HTR-8/SVneo (cell line): ENCODE measurements at regions not wholly inside any gene's neighbourhood (a gene's known extent, or its start where the extent isn't known, plus 50 kb on each side); places are given as distances from the start of the nearest gene placed in this dataset.
"Not testable (repeated sequence)": the region's sequence is repeated elsewhere in the genome, so short reads cannot be mapped to it uniquely, and the experiment has no call there.

Experiments used
- DNase-seq: peaks from one replicate; pipeline ENCODE4 v3.0.0; 2011; ENCODE audit warnings: low spot score, mixed read lengths; ENCODE audit not compliant: insufficient read length
- FAIRE-seq: peaks from 2 replicates; lab custom pipeline; 2011; peaks lifted over from hg19 to GRCh38; lab: Jason Lieb, UNC

DNA sequence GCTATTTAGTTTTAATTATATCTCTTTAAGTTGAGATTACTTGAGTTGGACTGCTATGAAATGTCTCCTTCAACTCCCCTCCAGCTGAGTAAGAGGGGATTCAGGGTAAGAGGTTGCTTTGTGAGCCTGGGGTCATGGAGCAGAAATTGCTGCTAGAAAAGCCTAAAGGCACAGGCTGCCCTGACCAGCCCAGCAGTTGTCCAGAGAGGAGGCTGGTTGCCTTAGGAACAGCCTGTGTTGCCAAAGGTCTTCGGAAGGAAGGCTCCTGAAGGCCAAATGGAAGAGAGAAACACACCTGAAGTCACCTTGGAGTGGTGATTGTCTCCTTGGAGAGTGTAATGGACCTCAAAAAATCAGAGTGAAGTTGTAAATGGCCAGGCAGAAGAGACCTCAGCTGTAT, 235.5 kb upstream of the PDE3A start:
- DNase-seq = no peak
- FAIRE-seq = no peak

DNA sequence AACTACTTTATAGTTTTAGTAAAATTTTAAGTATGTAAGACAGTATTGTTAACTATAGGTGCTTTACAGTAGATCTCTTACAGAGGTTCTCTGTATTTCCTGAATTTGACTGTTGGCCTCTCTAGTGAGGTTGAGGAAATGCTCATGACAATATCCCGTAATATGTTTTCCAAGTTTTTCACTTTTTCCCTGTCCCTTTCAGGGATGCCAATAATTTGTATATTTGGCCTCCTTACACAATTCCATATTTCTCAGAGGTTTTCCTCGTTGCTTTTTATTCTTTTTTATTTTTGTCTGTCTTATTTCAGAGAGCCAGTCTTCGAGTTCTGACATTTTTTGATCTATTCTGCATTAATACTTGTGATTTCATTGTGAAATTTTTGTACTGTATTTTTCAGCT, 233.7 kb upstream of the PDE3A start:
- DNase-seq (no peak), FAIRE-seq (no peak)

DNA sequence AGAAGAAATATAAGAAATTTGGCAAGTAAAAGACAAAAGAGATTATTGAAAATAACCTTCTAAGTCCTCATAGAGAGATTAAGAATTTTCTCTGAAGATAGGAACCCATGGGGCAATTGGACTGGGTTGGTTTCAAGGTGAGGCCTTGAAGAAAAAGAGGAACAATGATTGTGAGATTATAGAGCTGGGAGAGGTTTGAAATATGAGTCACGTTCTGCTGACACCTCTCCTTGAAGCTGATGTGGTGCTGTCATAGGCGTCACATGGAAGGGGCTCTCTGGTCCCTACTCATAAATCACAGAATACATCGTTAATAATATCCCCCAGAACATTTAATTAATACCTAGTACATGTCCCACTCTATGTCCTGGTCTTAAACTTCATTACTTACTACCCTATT, 227.6 kb upstream of the PDE3A start:
- FAIRE-seq = no peak

DNA sequence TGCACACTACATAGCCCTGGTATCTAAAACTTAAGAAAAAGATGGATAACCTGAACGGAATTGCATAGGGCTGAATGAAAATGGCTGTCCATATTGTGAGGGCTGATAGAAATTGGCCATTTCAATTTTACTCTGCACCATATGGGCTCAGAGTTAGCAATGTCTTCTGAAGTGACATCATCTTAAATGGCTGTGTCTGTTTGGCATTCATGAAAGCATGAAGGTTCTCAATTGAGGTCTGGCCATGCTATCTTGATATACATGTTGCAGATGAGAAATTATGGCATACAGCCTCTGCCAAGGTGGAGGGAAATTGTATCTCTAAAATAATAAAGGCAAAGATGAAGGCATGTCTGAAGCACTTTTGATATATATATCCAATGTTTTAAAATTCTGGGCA, 226.0 kb upstream of the PDE3A start:
- DNase-seq (no peak), FAIRE-seq (no peak)

More for the DNA sequence above, 227.6 kb upstream of the PDE3A start:
- DNase-seq = no peak

DNA sequence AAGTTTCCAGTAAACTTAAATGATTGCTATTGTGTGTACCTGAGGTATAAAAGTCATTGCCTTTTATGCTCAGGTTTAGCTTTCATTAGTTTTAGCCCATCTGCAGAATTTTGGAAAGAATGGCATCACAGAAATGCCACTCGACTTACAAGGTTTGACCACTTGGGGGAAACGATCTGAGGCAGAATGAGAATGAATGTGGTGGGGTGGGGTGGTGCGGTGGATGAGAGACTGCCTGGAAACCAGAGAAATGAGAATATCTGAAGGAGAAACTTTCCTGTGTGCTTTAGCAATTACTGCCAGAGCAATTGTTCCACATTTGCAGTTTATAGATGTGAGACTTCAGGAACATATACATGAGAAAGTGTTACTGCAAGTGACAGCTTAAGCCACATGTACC, 225.4 kb upstream of the PDE3A start:
- FAIRE-seq = no peak
- DNase-seq = no peak

DNA sequence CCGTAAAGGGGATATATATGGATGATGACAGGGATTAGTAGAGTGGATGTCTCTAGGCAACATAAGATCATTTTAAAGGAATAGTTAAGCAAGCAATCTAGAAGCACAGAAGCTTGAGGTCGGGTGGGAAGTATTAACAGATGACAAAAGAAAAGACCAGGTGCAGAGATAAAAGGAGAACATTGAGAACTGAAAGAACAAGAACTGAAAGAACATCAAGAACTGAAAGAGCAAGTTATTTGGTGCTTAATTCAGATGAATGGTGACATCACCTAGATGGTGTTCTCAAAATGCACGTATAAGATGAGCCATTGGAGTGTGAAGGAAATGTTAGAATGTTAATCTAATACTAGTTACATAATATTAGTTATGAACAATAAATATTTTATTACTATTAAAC, 224.0 kb upstream of the PDE3A start:
- no peak for FAIRE-seq
- DNase-seq = no peak

DNA sequence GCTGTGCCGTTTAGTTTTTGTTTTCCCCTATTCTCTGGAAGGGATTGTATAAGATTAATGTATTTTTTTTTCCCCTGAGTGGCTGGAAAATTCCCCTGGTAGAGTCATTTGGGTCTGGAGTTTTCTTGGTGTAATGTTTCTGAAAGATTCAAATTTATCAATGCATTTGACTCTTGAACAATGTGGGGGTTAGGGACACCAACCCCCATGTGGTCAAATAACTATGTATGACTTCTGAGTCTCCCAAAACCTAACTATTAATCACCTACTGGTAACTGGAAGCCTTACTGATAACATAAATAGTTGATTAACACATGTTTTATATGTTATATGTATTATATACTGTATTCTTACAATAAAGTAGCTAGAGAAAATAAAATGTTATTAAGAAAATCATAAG, 220.1 kb upstream of the PDE3A start:
- FAIRE-seq (no peak), DNase-seq (no peak)

DNA sequence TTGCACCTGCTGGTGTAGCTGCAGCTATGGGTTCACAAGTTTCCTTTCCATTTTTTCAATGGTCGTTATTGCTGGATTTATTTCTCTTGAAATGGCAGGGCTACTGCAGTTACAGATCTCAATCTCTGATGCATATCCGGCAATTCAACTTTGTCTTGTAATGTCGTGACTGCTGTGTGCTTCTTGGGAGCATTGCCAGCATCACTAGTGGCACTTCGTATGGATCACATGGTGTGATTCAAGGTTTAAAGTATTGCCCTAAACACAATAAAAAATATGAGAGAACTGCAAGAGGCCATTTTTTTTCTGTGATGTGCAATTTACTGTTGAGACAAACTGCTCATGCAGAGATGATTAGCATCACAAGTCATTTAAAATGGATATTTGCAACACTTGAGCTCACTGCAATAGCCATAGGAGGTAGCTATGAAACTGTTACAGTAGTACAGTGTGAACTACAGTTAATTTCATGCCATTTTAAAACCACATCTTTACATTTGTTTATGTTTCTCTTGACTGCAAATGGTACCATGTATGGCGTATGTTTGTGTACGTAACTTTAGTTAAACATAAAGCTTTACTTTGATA, 217.4 kb upstream of the PDE3A start:
- DNase-seq (no peak), FAIRE-seq (no peak)

DNA sequence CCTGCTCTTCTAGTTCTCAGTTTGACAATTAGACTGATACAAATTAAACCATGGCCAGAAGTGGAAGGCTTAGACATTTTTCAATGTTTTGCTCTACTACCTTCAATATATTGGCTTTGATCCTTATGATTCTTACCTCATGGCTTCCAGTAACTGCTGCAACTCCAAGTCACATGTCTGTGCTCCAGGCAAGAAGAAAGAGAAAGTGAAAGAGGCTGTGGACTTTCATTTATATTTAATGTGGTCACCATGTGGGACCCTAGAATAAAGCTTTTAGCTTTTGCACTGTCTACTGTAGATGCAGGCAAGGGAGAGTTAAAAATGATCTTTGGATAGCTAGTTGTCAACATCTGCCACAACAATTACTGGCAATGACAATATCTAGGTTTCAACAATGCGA, 214.3 kb upstream of the PDE3A start:
- DNase-seq (no peak), FAIRE-seq (no peak)

DNA sequence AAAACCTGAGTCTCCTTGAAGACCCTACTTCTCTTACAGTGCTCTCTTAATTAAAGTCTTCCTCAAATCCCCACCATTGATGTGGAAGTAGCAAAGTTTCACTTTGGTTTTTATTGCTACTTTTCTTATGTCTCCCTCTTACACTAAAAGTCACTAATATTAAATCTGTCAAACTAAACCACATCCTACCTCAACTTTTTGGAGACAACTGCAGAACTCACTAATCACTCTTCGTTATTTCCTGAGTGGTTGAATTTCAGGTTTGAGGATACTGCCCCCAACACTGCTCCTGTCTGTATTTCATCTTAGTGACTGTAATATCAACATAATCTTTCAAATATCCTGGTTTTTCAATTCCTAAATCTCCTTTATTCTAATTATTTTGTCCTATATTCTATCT, 213.0 kb upstream of the PDE3A start:
- FAIRE-seq (no peak), DNase-seq (no peak)

DNA sequence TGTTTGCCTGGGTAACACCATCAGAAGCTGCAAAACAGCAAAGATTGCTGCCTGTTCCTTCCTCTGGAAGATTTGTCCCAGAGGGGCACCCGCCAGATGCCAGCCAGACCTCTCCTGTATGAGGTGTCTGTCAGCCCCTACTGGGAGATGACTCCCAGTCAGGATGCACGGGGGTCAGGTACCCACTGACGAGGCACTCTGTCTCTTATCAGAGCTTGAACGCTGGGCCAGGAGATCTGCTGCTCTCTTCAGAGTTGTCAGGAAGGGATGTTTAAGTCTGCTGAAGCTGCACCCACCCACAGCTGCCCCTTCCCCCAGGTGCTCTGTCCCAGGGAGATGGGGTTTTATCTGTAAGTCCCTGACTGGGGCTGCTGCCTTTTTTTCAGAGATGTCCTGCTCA, 207.4 kb upstream of the PDE3A start:
- not testable (repeated sequence) for DNase-seq, FAIRE-seq

DNA sequence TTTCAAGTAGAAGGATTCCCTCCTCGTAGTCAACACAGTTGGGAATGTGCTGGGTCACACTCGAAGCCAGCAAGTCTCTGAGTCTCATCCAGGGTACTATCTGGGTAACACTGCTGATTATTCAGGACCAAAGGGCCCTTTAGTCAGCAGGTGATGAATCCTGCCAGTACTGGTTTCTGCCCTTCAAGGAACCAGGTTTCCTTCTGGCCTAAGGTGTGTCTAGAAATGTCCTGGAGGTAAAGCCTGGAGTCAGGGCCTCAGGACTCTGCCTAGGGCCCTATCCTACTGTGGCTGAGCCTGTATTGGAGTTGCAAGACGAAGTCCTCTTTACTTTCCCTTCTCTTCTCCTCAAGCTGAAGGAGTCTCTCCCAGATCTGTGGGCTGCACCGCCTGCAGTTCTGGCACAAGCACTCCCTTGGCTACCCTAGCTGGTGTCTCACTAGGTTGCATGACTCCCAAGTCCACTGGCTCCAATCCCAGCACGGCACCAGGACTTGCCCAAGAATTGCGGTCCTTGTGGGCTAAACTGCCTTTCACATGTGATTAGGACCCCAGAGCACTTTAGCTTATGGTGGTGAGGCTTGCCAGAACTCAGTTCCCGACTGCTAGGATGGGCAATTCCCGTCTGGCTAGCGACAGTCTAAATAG, 193.7 kb upstream of the PDE3A start:
- DNase-seq = no peak
- no peak for FAIRE-seq

DNA sequence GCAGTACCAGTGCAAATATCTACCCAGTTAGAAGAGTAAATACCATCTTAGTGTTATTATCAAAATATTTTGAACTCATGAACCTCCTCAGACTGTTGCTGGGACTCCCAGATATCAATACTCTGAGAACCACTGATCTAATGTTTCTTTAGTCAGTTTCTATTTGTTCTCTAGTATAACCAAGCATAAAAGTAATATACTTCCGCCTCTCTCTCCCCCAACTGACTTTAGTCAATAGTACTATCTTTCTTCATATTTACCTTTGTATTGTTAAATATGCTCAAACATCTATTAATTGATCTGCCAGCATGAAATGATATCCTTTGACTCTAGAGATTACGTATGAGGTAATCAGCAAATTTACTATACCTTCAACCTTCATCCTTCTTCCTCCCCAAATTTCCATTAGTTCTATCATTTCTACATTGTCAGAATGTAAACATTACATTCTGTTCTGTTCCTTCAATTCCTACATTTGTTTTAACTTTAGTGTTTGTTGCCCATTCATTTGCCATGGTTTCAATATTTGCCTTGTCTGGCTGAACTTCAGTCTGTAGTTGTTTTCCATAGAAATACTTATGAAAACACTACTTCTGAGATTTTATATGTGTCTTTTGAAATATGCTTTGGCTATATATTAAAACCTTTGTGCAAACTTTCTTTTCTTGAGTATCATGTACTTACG, 192.5 kb upstream of the PDE3A start:
- FAIRE-seq (no peak), DNase-seq (no peak)

DNA sequence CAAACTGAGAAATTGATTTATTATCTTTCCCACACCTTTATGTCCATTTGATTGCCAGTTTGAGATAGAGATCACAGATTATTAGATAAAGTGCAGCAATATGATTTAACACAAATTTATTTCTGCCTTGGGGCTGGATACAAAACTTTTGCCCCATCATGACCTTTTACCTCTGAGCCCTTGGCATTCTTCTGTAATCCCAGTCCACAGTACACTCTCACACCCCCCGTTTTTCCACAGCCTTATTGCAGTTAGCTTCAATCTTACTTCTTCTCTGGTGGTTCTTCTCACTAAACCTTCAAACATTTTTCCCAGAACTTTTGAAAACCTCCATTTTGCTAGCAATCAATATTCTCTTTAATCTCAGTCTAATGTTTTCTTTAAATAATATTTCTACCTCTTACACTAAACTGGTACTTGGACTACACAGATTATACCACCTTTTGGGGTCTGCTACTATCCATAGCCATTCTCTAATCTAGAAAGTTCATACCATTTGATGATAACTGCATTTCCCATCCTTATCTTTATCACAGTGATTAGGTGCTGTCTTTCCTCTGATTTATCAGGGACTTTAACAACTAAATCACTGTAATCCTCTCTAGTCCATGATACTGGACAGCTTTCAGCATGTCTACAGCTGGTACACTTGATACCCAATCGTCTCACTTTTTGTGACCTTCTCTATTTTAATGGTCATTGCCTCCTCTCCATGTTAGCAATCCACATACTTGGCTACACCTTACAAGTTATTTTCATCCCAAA, 186.7 kb upstream of the PDE3A start:
- DNase-seq = no peak

DNA sequence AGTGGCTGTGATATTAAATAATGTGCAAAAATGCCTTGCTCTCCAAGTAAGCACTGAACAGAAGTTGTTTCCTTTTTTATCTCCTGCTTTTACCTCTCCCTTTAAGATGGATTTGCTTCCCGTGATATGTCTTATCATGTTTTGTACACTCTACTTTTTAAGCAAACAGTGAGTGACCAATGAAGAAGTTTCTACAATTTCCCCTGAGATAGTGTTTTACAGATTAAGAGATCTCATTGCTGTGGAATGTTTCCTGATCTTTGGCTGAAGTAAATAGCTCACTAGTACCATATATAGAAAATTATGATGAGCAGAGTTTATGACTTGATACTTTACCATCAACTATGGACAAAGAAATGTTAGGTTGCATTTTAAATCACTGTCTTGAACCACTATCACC, 184.8 kb upstream of the PDE3A start:
- FAIRE-seq = no peak
- no peak for DNase-seq

More for the DNA sequence above, 186.7 kb upstream of the PDE3A start:
- no peak for FAIRE-seq

DNA sequence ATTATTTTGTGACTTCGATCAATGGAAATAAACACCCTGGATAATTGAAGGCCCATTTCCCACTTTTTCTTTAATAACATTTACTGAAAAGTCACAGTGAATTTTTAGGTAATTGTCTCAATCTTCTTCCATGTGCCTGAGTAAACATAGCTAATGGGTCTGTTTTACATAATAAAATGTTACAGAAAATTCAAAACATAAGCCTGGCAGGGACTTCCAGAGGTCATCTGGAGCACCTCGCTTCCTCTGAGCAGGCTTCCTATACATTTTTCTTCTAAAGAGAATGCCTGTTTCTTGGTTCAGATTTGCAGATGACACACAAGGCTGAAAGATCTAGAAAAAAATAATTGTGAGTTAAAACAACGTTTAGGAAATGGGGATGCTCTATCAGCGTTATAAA, 183.8 kb upstream of the PDE3A start:
- DNase-seq (no peak), FAIRE-seq (no peak)

DNA sequence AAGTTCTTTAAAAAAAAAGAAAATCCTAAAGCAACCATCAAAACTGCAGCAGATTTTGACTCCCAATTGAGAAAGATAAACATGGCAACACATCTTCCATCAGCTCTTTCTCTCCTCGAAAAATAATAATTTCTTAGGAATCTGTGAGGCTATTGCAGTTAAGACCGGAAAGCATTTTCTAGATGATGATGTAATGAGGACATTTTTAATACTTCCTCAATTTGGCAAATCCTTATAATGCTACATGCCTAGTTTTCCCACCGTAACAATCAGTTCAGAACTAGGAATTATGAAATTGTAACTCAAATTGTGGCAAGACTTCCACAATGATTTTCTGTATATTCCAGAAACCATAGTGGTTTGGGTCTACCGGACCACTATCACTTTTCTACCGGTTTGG, 180.9 kb upstream of the PDE3A start:
- DNase-seq (no peak), FAIRE-seq (no peak)

DNA sequence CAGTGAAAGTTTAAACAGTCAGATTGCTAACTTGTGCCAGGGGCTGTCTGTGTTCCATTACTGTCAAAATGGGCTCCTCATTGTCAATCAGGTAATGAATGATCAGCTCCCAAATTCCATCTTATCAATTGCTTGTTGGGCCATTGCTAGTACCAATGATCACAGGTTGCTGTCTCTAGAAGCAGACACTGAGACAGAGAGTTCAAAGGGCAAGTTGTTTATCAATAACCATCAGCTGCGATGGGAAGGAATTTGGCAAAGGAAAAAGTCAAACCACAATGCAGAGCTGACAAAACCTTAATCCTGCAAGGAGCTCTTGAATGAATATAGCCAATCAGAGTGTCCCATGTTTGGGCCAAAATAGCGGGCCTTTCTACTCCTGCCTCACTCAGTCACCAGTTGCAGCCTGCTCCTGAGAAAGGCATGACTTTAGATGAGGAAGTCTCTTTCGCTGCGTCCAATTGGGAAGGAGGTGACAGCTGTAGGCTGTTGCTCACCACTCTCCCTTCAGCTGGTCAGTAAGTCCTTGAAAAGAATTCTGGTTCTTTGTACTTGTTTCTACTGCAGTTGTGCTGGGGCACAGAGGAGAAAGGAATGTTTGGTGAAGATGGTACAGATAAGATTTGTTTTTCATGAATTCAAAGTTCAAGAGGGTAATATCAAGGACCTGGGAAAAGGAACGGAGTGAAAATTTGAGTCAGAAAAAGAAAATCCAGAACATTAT, 179.2 kb upstream of the PDE3A start:
- no peak for DNase-seq
- FAIRE-seq = no peak

DNA sequence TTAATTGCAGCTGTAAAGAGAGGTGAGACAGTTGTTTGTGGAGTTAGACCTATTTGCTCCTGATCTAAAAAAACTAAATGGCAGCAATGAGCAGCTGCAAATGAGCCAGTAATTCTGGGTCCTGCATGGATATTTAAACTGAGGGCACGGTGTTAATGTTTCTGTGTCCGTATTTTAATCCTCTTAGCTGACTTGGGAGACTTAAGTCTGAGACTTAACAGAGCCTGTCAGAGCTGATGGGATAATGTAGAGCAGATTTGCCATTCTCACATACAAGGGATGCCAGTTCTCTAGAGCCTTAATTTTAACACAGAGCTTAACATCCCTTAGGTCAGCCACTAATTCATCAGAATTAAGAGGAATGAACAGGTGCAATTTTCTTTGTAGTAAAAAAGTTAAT, 178.6 kb upstream of the PDE3A start:
- DNase-seq (no peak), FAIRE-seq (no peak)

DNA sequence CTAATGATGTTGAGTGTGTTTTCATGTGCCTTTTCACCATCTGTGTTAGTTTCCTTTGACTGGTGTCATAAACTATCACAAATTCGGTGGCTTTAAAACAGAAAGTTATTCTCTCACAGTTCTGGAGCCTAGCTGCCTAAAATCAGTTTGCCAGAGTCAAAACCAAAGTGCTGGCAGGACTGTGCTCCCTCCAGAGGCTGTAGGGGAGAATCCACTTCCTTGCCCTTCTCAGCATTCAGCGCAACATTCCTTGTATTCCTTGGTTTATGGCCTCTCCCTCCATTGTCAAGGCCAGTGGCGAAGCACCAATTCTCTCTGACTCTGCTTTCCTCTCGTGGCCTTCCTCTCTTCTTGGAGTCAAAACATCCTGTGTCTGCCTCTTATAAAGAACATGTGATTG, 174.2 kb upstream of the PDE3A start:
- DNase-seq (no peak), FAIRE-seq (no peak)
